ENCODE measurements at regions not wholly inside any gene's neighbourhood (a gene's known extent, or its start where the extent isn't known, plus 50 kb on each side); places are given as distances from the start of the nearest gene placed in this dataset.

- TF ChIP-seq CTCF (IDR thresholded peaks at IDR 0.05) (no peak), ZFX (IDR thresholded peaks at IDR 0.05; ENCODE audit: borderline replicate concordance) (no peak)
Measured at GRCh38 chr5:124523897-124524296, 222.5 kb downstream of the ZNF608 start.

Data from 22Rv1 (cell line).